ENCODE measurements at regions not wholly inside any gene's neighbourhood (a gene's known extent, or its start where the extent isn't known, plus 50 kb on each side); places are given as distances from the start of the nearest gene placed in this dataset.

DNA sequence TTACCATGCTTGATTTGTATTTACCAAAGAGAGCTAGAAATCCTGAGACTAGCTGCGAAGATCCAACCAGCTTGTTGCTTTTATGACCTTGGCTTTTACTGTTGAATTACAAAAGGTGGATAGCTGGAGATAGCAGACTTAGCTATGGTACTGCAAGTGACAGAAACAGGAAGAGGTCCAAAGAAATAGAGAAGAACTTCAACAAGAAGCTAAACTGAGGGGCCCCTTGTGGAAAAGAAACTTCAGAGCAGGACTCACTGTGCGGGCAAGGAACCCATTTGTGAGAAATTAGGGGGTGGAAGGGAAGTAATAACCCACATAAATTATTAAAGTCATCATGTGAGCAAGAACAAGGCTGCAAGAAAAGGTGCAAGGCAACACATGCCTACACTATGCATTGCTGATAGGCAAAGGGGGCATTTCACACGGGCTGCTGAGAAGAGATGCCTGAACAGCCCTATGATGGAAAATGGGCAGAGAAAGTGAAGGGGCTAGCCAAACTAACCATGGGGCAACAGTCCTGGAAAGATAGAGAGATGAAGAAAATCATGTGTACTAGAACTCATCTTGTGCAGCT lies 116.6 kb upstream of the PRDX6 start:
- no peaks in the 10 kb centered on the region for H3K27me3 Mint-ChIP-seq
- Histone ChIP-seq H3K27me3 (ENCODE audit: control insufficient read depth in 1 of 2, insufficient read depth in 2 of 2, low read length in 2 of 2) (no peaks in the 10 kb centered on the region), H3K36me3 (ENCODE audit: insufficient read depth, low read length) (no peaks in the 10 kb centered on the region), H3K4me1 (ENCODE audit: insufficient read depth, low read length) (peaks cover 2% of the 10 kb centered on the region), H3K27ac (ENCODE audit: low read depth in 1 of 2, low read length in 2 of 2) (no peak overlapping the region), H3K4me3 (ENCODE audit: low read length) (no peak overlapping the region), H3K9me3 (ENCODE audit: control insufficient read depth in 1 of 2, insufficient read depth in 1 of 2, low read length in 2 of 2) (no peaks in the 10 kb centered on the region)
- peaks cover 28% of the 10 kb centered on the region for H3K4me1 Mint-ChIP-seq (ENCODE audit: low read depth)
- H3K36me3 Mint-ChIP-seq (ENCODE audit: low read depth) = peaks cover 4% of the 10 kb centered on the region
- intact Hi-C loops (cut with DNase I, micrococcal nuclease) = no loop called here
- H3K27ac Mint-ChIP-seq = no peak overlapping the region
- H3K9me3 Mint-ChIP-seq = peaks cover 2% of the 10 kb centered on the region
- ChIA-PET CTCF (no interaction called here), POLR2A (no interaction called here)
- TF ChIP-seq, protein P1, sequence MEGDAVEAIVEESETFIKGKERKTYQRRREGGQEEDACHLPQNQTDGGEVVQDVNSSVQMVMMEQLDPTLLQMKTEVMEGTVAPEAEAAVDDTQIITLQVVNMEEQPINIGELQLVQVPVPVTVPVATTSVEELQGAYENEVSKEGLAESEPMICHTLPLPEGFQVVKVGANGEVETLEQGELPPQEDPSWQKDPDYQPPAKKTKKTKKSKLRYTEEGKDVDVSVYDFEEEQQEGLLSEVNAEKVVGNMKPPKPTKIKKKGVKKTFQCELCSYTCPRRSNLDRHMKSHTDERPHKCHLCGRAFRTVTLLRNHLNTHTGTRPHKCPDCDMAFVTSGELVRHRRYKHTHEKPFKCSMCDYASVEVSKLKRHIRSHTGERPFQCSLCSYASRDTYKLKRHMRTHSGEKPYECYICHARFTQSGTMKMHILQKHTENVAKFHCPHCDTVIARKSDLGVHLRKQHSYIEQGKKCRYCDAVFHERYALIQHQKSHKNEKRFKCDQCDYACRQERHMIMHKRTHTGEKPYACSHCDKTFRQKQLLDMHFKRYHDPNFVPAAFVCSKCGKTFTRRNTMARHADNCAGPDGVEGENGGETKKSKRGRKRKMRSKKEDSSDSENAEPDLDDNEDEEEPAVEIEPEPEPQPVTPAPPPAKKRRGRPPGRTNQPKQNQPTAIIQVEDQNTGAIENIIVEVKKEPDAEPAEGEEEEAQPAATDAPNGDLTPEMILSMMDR (IDR thresholded peaks at IDR 0.05) = no peak
- DNase-seq = peak in 1 of 14 experiments; percentile 1
- ATAC-seq (ENCODE audit: poor library complexity) = no peak
- H3K4me3 Mint-ChIP-seq = no peak overlapping the region

DNA sequence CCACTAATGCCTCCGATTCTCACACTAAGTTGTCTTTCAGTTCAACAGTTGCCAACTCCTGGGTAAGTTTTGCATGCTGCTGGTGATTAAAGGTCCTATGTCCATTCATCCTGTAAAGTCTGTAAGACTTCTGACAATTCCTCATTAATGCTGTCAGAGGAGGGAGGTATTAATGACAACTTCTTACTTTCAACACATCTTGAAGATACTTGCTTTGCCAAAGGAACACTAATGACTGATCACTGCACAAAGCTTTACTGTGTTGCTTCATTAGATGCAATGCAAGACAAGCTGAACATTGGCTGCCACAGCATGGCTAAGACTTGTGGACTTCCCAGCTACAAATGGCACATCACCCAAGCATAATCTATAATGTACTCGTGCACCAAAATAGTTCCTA lies 114.6 kb upstream of the PRDX6 start:
- Mint-ChIP-seq H3K36me3 (ENCODE audit: low read depth) (peaks cover 9% of the 10 kb centered on the region), H3K4me3 (no peak overlapping the region), H3K27ac (no peak overlapping the region), H3K4me1 (ENCODE audit: low read depth) (peaks cover 21% of the 10 kb centered on the region), H3K9me3 (peaks cover 2% of the 10 kb centered on the region), H3K27me3 (no peaks in the 10 kb centered on the region)
- Histone ChIP-seq H3K4me1 (ENCODE audit: insufficient read depth, low read length) (peaks cover 2% of the 10 kb centered on the region), H3K9me3 (ENCODE audit: control insufficient read depth in 1 of 2, insufficient read depth in 1 of 2, low read length in 2 of 2) (no peaks in the 10 kb centered on the region), H3K27me3 (ENCODE audit: control insufficient read depth in 1 of 2, insufficient read depth in 2 of 2, low read length in 2 of 2) (no peaks in the 10 kb centered on the region), H3K36me3 (ENCODE audit: insufficient read depth, low read length) (no peaks in the 10 kb centered on the region), H3K27ac (ENCODE audit: low read depth in 1 of 2, low read length in 2 of 2) (no peak overlapping the region), H3K4me3 (ENCODE audit: low read length) (no peak overlapping the region)
- TF ChIP-seq, protein P1 (IDR thresholded peaks at IDR 0.05) = no peak
- ATAC-seq (ENCODE audit: poor library complexity) = no peak
- CTCF ChIA-PET = no interaction called here
- no peak for DNase-seq
- POLR2A ChIA-PET = no interaction called here
- intact Hi-C loops (cut with DNase I, micrococcal nuclease) = no loop called here

DNA sequence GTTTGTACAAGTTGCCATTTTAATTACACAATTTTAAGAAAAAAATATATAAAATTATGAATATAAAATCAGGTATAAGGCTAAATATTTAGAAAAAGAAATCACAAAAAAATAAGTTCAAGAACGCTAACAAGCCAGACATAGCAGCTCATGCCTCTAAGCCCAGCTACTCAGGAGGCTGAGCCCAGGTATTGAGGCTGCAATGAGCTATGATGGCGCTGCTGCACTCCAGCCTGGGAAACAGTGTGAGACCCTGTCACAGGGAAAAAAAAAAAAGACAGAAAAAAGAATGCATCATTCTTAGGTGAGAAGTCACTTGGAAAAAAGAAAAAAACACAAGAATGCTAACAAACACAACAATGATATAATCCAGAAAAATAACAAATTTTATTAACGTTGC lies 112.3 kb upstream of the PRDX6 start:
- ATAC-seq (ENCODE audit: poor library complexity) = no peak
- H3K36me3 ChIP-seq (ENCODE audit: insufficient read depth, low read length) = no peaks in the 10 kb centered on the region
- Mint-ChIP-seq H3K27ac (no peak overlapping the region), H3K4me1 (ENCODE audit: low read depth) (peaks cover 16% of the 10 kb centered on the region), H3K27me3 (no peaks in the 10 kb centered on the region), H3K4me3 (no peak overlapping the region), H3K36me3 (ENCODE audit: low read depth) (peaks cover 5% of the 10 kb centered on the region), H3K9me3 (peaks cover 2% of the 10 kb centered on the region)
- peaks cover 2% of the 10 kb centered on the region for H3K4me1 ChIP-seq (ENCODE audit: insufficient read depth, low read length)
- CTCF ChIA-PET = no interaction called here
- intact Hi-C loops (cut with DNase I, micrococcal nuclease) = no loop called here
- POLR2A ChIA-PET = no interaction called here
- DNase-seq = no peak
- no peaks in the 10 kb centered on the region for H3K27me3 ChIP-seq (ENCODE audit: control insufficient read depth in 1 of 2, insufficient read depth in 2 of 2, low read length in 2 of 2)
- H3K9me3 ChIP-seq (ENCODE audit: control insufficient read depth in 1 of 2, insufficient read depth in 1 of 2, low read length in 2 of 2) = no peaks in the 10 kb centered on the region
- TF ChIP-seq, protein P1 (IDR thresholded peaks at IDR 0.05) = no peak
- H3K27ac ChIP-seq (ENCODE audit: low read depth in 1 of 2, low read length in 2 of 2) = no peak overlapping the region
- no peak overlapping the region for H3K4me3 ChIP-seq (ENCODE audit: low read length)
